ENCODE measurements at regions not wholly inside any gene's neighbourhood (a gene's known extent, or its start where the extent isn't known, plus 50 kb on each side); places are given as distances from the start of the nearest gene placed in this dataset.

- Mint-ChIP-seq H3K4me3 (no peak overlapping the region), H3K9me3 (peaks cover 0 to 9% (median 2%) of the 10 kb centered on the region in 11 donors), H3K4me1 (no peaks in the 10 kb centered on the region), H3K27ac (no peak overlapping the region), H3K36me3 (peaks cover 0 to 4% (median 0%) of the 10 kb centered on the region in 5 donors), H3K27me3 (peaks cover 0 to 13% (median 7%) of the 10 kb centered on the region in 5 donors)
- intact Hi-C loops (cut with micrococcal nuclease), result no loop called here
- DNase-seq, result no peak
- no peaks in the 10 kb centered on the region for H3K36me3 ChIP-seq (ENCODE audit: control insufficient read depth in 2 of 3, insufficient read depth in 3 of 3, low read length in 3 of 3)
- no peaks in the 10 kb centered on the region for H3K4me1 ChIP-seq (ENCODE audit: control insufficient read depth in 2 of 2, insufficient read depth in 2 of 2, low read length in 2 of 2)
- ATAC-seq, result no peak
- H3K9me3 ChIP-seq (ENCODE audit: control insufficient read depth in 2 of 3, low read length in 3 of 3), result no peaks in the 10 kb centered on the region
- POLR2A ChIA-PET, result no interaction called here
- H3K27ac ChIP-seq (ENCODE audit: low read depth, low read length), result no peak overlapping the region
- H3K27me3 ChIP-seq (ENCODE audit: control insufficient read depth in 2 of 2, insufficient read depth in 2 of 2, low read length in 2 of 2), result no peaks in the 10 kb centered on the region
- no peak overlapping the region for H3K4me3 ChIP-seq (ENCODE audit: low read length)
- CTCF ChIA-PET, result no interaction called here
Observed at GRCh38 chr22:27507111-27507611, 294.4 kb downstream of the MN1 start.

- ChIA-PET POLR2A (no interaction called here), CTCF (no interaction called here)
- Histone ChIP-seq H3K9me3 (ENCODE audit: control insufficient read depth in 2 of 3, low read length in 3 of 3) (no peaks in the 10 kb centered on the region), H3K4me3 (ENCODE audit: low read length) (no peak overlapping the region), H3K36me3 (ENCODE audit: control insufficient read depth in 2 of 3, insufficient read depth in 3 of 3, low read length in 3 of 3) (no peaks in the 10 kb centered on the region), H3K27me3 (ENCODE audit: control insufficient read depth in 2 of 2, insufficient read depth in 2 of 2, low read length in 2 of 2) (no peaks in the 10 kb centered on the region), H3K4me1 (ENCODE audit: control insufficient read depth in 2 of 2, insufficient read depth in 2 of 2, low read length in 2 of 2) (no peaks in the 10 kb centered on the region), H3K27ac (ENCODE audit: low read depth, low read length) (no peak overlapping the region)
- Mint-ChIP-seq H3K27me3 (peaks cover 0 to 13% (median 7%) of the 10 kb centered on the region in 5 donors), H3K4me3 (no peak overlapping the region), H3K4me1 (no peaks in the 10 kb centered on the region), H3K27ac (no peak overlapping the region), H3K9me3 (peaks cover 0 to 9% (median 2%) of the 10 kb centered on the region in 11 donors), H3K36me3 (peaks cover 0 to 4% (median 0%) of the 10 kb centered on the region in 5 donors)
- DNase-seq, result no peak
- no peak for ATAC-seq
- intact Hi-C loops (cut with micrococcal nuclease), result no loop called here
Observed at GRCh38 chr22:27507935-27508526, 293.5 kb downstream of the MN1 start.

GRCh38 chr22:27509132-27509920, 292.2 kb downstream of the MN1 start:
- ChIA-PET CTCF (interaction anchor here (0.6 kb wide), 1 partner anchor 291 kb away, joined by 6 read pairs; no protein-coding TSS in a partner anchor), POLR2A (no interaction called here)
- Mint-ChIP-seq H3K4me1 (no peaks in the 10 kb centered on the region), H3K9me3 (peaks cover 0 to 4% (median 0%) of the 10 kb centered on the region in 11 donors), H3K36me3 (no peaks in the 10 kb centered on the region), H3K4me3 (no peak overlapping the region), H3K27me3 (peaks cover 0 to 13% (median 4%) of the 10 kb centered on the region in 5 donors), H3K27ac (no peak overlapping the region)
- intact Hi-C loops (cut with micrococcal nuclease), result no loop called here
- H3K4me3 ChIP-seq (ENCODE audit: low read length), result no peak overlapping the region
- H3K9me3 ChIP-seq (ENCODE audit: control insufficient read depth in 2 of 3, low read length in 3 of 3), result no peaks in the 10 kb centered on the region
- ATAC-seq, result no peak
- H3K4me1 ChIP-seq (ENCODE audit: control insufficient read depth in 2 of 2, insufficient read depth in 2 of 2, low read length in 2 of 2), result no peaks in the 10 kb centered on the region
- no peak for DNase-seq
- no peaks in the 10 kb centered on the region for H3K36me3 ChIP-seq (ENCODE audit: control insufficient read depth in 2 of 3, insufficient read depth in 3 of 3, low read length in 3 of 3)
- H3K27ac ChIP-seq (ENCODE audit: low read depth, low read length), result no peak overlapping the region
- no peaks in the 10 kb centered on the region for H3K27me3 ChIP-seq (ENCODE audit: control insufficient read depth in 2 of 2, insufficient read depth in 2 of 2, low read length in 2 of 2)

- Histone ChIP-seq H3K27ac (ENCODE audit: low read depth, low read length) (no peak overlapping the region), H3K4me1 (ENCODE audit: control insufficient read depth in 2 of 2, insufficient read depth in 2 of 2, low read length in 2 of 2) (no peaks in the 10 kb centered on the region), H3K4me3 (ENCODE audit: low read length) (no peak overlapping the region), H3K27me3 (ENCODE audit: control insufficient read depth in 2 of 2, insufficient read depth in 2 of 2, low read length in 2 of 2) (no peaks in the 10 kb centered on the region), H3K36me3 (ENCODE audit: control insufficient read depth in 2 of 3, insufficient read depth in 3 of 3, low read length in 3 of 3) (no peaks in the 10 kb centered on the region), H3K9me3 (ENCODE audit: control insufficient read depth in 2 of 3, low read length in 3 of 3) (no peaks in the 10 kb centered on the region)
- Mint-ChIP-seq H3K4me3 (no peak overlapping the region), H3K4me1 (no peaks in the 10 kb centered on the region), H3K27me3 (peaks cover 0 to 10% (median 4%) of the 10 kb centered on the region in 5 donors), H3K27ac (no peak overlapping the region), H3K36me3 (no peaks in the 10 kb centered on the region), H3K9me3 (peaks cover 0 to 4% (median 0%) of the 10 kb centered on the region in 11 donors)
- DNase-seq, result no peak
- ATAC-seq, result no peak
- CTCF ChIA-PET, result no interaction called here
- intact Hi-C loops (cut with micrococcal nuclease), result no loop called here
- POLR2A ChIA-PET, result no interaction called here
Observed at GRCh38 chr22:27510024-27510423, 291.5 kb downstream of the MN1 start.

GRCh38 chr22:27512283-27512761, 289.2 kb downstream of the MN1 start:
- POLR2A ChIA-PET, result no interaction called here

GRCh38 chr22:27513021-27513420, 288.5 kb downstream of the MN1 start:
- Histone ChIP-seq H3K9me3 (ENCODE audit: control insufficient read depth in 2 of 3, low read length in 3 of 3) (no peaks in the 10 kb centered on the region), H3K27ac (ENCODE audit: low read depth, low read length) (no peak overlapping the region), H3K4me1 (ENCODE audit: control insufficient read depth in 2 of 2, insufficient read depth in 2 of 2, low read length in 2 of 2) (no peaks in the 10 kb centered on the region), H3K4me3 (ENCODE audit: low read length) (no peak overlapping the region), H3K27me3 (ENCODE audit: control insufficient read depth in 2 of 2, insufficient read depth in 2 of 2, low read length in 2 of 2) (no peaks in the 10 kb centered on the region), H3K36me3 (ENCODE audit: control insufficient read depth in 2 of 3, insufficient read depth in 3 of 3, low read length in 3 of 3) (no peaks in the 10 kb centered on the region)
- ATAC-seq (no peak), DNase-seq (no peak)
- Mint-ChIP-seq H3K4me3 (no peak overlapping the region), H3K27ac (no peak overlapping the region), H3K27me3 (peaks cover 0 to 9% (median 0%) of the 10 kb centered on the region in 5 donors), H3K4me1 (no peaks in the 10 kb centered on the region), H3K36me3 (no peaks in the 10 kb centered on the region), H3K9me3 (peaks cover 0 to 4% (median 0%) of the 10 kb centered on the region in 11 donors)
- ChIA-PET POLR2A (no interaction called here), CTCF (no interaction called here)
- intact Hi-C loops (cut with micrococcal nuclease), result no loop called here

More at GRCh38 chr22:27512283-27512761, 289.2 kb downstream of the MN1 start:
- ATAC-seq, result no peak
- no peaks in the 10 kb centered on the region for H3K9me3 ChIP-seq (ENCODE audit: control insufficient read depth in 2 of 3, low read length in 3 of 3)
- Mint-ChIP-seq H3K36me3 (no peaks in the 10 kb centered on the region), H3K4me1 (no peaks in the 10 kb centered on the region), H3K9me3 (peaks cover 0 to 4% (median 0%) of the 10 kb centered on the region in 11 donors), H3K27ac (no peak overlapping the region), H3K4me3 (no peak overlapping the region), H3K27me3 (peaks cover 0 to 9% (median 4%) of the 10 kb centered on the region in 5 donors)
- no peaks in the 10 kb centered on the region for H3K4me1 ChIP-seq (ENCODE audit: control insufficient read depth in 2 of 2, insufficient read depth in 2 of 2, low read length in 2 of 2)
- CTCF ChIA-PET, result no interaction called here
- no peak overlapping the region for H3K27ac ChIP-seq (ENCODE audit: low read depth, low read length)
- DNase-seq, result no peak
- intact Hi-C loops (cut with micrococcal nuclease), result no loop called here
- no peak overlapping the region for H3K4me3 ChIP-seq (ENCODE audit: low read length)
- no peaks in the 10 kb centered on the region for H3K27me3 ChIP-seq (ENCODE audit: control insufficient read depth in 2 of 2, insufficient read depth in 2 of 2, low read length in 2 of 2)
- H3K36me3 ChIP-seq (ENCODE audit: control insufficient read depth in 2 of 3, insufficient read depth in 3 of 3, low read length in 3 of 3), result no peaks in the 10 kb centered on the region

All from naive thymus-derived CD4-positive, alpha-beta T cell (primary cell).